GM19455 (cell line): ENCODE measurements at regions not wholly inside any gene's neighbourhood (a gene's known extent, or its start where the extent isn't known, plus 50 kb on each side); places are given as distances from the start of the nearest gene placed in this dataset.

Experiments used
- ATAC-seq: cut with Tn5 transposase; IDR thresholded peaks from one replicate; pipeline ENCODE4 v1.9.1; 2021; ENCODE audit not compliant: unreplicated experiment

DNA sequence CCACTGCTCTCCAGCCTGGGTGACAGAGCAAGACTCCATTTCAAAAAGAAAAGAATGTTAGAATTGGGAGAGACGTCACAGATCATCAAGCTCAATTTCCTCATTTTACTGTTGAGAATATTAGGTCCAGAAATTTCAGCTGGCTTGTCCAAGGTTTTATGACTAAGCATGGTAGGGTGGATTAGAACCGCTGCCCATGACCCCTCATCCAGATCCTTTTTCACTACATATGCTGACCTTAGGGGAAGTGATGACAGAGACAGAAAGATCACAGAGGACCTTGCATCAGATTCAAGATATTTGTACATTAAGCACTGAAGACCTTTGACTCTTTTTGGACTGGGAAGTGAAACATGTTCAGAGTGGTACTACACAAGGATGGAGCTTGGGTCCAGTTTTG lies 134.5 kb downstream of the ADAMTS15 start:
- ATAC-seq = no peak

- no peak for ATAC-seq
Observed at GRCh38 chr11:130583801-130584211, 135.4 kb downstream of the ADAMTS15 start.

- ATAC-seq = no peak
Observed at GRCh38 chr11:130585545-130585944, 137.1 kb downstream of the ADAMTS15 start.

GRCh38 chr11:130587658-130588057 lies 139.2 kb downstream of the ADAMTS15 start:
- ATAC-seq = no peak

- no peak for ATAC-seq
Observed at GRCh38 chr11:130588471-130588870, 140.0 kb downstream of the ADAMTS15 start.

GRCh38 chr11:130592056-130592455 lies 143.6 kb downstream of the ADAMTS15 start:
- ATAC-seq = no peak

DNA sequence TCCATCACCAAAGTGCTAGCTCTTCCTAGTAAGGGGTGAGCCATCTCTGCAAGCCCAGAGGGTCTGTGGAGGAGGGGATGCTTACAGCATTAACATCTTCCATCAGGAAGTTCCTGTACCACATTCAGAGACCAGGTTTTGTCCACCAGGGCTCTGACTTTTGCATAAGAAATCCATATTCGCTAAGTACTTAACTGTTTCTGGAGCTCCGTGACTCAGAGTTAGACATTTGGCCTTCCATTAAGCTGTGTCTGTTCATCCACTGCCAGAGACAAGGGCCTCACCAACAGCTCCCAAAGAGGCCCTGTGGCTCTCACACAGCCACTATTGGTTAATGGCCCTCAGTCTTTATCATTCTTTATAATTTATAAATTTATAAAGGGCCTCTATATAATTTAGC lies 144.6 kb downstream of the ADAMTS15 start:
- ATAC-seq = no peak

DNA sequence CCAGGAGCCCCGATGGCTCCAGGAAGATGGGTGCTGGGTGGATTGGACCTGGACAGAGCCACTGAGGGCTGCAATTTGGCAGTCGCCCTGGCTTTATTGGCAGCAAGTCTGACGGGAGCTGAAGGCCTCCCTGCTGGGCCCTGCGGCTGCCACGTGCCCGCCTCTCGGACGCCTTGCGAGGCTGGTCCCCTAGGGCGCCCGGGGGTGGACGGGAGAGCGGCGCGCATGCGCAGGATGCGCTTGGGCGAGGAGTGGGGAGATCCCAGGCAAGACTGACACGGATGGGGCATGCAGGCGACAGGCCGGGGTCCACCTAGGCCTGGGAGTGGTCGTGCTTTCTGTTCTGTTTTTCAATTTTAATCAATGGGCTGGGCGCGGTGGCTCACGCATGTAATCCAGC lies 150.0 kb downstream of the ADAMTS15 start:
- no peak for ATAC-seq

DNA sequence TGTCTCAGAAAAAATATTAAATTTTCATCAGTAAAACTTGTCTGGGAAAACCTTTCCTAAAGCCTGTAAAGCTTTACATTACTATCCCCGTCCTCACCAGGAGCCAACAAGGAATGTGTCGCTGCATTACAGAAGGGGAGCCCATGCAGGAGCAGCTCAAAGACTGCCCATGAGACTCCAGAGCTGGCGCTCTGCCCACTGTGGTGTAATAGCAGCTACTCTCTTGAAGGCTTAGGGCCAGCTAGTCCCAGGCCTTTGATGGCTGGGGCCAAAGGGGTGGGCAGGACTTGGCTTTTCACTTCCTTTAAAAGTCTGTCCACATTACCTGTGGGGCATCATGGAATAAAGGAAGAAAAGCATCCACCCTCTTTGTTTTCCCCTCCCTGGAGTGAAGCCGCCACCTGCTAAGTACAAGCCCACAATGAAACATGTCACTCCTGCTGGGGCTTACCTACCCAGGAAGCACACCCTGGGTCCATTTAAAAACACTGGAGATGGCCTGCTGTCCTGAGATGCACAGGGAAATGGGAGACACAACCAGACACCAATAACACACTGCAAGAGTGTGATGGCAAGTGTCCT lies 150.7 kb downstream of the ADAMTS15 start:
- no peak for ATAC-seq

DNA sequence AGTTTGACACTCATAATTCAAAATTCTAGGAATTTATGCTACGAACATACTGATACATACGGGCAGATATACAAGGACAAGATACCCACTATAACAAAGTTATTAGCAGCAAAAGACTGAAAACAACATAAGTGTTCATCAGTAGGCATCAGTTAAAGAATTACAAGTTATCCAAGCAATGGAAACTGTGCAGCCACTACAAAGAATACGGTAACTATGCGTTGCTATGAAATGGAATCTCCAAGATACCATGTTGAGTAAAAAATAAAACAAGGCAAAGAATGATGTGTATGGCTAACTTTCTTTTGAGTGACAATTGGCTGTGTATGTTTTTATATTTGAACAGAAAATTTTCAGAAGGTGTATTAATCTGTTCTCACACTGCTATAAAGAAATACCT lies 151.7 kb downstream of the ADAMTS15 start:
- ATAC-seq = no peak

GRCh38 chr11:130600616-130601015 lies 152.2 kb downstream of the ADAMTS15 start:
- ATAC-seq = no peak

DNA sequence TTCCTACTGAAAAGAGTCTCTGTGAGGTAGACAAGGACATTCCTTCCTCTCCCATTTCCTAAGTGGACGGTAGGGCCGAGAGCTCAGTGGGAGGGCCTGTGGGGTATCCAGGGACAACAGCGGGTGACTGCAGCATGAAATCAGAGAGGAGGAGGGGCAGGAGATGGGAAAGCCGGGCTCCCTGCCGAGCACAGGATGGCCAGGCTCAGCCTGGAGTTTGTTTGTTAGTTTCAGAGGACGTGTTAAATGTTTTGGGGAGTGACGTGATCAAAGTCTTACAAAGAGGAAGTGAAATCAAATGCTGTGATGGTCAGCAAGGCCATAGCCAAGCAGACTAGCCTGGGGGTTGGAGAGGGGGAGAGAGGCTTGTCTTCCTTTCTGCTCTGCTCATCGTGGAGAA lies 152.7 kb downstream of the ADAMTS15 start:
- ATAC-seq = no peak

DNA sequence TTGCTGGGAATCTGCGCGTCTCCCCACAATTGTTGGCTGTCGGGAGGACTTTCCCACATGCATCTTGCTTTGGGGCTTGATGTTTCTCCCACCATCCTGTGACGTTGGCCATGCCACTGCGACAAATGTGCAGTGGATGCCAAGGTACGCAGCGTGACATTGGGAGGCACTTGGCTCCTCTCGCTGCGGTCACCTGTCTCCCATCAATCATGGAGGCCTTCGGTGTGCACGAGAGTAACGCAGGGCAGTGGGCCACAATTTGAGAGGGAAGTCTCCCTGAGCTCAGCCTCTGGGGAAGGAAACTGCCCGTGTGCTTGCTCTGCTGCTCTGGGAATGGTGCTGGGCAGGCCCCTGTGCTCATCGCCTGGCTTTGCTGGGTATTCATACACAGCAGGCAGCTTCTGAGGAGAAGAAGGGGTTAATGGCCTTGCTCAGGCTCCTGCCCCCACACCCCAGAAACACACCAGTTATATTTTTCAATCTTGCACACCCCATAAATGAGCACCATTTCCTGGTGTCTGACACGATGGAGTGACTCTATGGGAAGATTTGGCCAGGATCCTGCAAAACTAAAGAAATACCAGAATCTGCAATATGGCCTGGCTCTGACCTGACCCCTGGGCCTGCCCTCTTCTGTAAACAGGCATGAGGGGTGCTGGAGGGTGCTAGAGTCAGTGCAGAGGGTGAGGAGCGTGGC lies 153.5 kb downstream of the ADAMTS15 start:
- ATAC-seq = no peak

DNA sequence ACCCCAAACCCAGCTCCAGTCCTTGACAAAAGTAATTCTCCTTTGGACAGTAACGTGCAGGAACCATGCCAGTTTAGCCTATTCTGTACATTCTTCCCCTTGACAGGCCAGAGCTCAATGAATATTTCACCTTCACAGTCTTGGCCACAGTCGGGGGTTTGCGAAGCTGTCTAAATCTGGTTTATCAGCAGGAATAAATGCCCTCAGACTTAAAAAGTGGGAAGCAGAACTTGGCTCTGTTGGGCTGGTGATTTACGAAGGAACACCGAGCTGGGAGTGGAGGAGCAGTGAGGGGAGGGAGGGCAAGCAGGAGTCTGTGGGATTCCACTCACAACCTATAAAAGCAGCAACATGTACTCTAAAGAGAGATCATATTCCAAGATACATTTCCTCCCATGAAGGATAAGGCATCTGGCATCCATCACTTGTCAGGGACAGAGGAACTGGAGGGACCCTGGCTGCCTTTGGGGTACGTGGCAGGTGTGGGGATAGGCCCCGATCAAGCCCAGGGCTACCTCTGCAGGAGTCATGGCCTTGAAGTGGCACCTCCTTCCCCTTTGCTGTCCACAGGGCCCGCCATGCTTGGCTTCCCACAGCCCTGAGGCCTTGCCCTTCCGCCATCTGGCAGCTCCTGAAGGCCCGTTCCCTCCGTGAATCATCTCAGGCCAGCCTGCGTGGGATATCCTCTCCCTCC lies 154.3 kb downstream of the ADAMTS15 start:
- ATAC-seq = no peak

DNA sequence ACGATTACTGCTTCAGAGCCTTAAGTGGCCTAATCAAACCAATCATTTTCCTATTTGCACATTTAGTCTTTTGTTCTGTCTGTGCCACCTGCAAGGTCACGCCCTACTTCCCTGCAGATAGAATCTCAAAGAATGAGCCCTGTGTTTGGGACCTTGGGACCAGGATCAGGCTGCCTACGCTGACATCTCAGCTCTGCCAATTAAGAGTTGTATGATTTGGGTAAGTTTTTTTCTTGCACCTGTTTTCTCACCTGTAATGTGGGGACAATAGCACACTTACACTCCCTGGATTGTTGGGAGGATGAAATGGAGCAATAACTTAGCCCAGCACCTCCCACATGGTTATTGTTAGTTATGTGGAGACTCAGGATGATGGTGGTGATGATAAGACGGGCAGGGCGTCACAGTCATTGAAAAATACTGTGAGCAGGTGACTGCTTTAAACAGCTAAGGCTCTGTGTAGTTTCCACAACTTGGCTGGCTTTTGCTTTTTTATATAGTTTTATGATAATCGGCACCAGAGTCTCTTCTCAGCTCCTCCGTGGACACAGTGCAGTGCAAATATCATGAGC lies 155.0 kb downstream of the ADAMTS15 start:
- ATAC-seq = no peak

- ATAC-seq = no peak
Observed at GRCh38 chr11:130604606-130605005, 156.2 kb downstream of the ADAMTS15 start.

GRCh38 chr11:130606178-130606577 lies 157.7 kb downstream of the ADAMTS15 start:
- ATAC-seq = no peak

- ATAC-seq = no peak
Observed at GRCh38 chr11:130606781-130607511, 158.5 kb downstream of the ADAMTS15 start.

DNA sequence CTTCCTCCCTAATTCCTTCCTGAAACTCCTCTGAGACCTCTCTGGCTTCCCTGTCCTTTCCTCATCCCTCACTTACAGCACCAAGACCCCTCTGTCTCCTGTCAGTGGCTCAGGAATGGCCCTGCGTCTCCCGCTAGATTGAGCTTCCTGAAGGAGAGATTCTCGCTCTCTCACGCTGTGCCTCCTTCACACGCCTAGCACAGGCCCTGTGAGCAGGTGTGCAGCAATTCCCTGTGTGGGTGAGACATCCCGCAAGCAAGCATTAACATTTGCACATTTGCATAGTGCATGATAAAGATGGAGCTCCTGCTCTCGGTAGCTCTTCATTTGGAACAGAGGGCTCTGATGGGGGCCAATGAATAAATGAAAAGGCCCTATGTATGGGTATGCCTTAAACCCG lies 159.8 kb downstream of the ADAMTS15 start:
- ATAC-seq = no peak

DNA sequence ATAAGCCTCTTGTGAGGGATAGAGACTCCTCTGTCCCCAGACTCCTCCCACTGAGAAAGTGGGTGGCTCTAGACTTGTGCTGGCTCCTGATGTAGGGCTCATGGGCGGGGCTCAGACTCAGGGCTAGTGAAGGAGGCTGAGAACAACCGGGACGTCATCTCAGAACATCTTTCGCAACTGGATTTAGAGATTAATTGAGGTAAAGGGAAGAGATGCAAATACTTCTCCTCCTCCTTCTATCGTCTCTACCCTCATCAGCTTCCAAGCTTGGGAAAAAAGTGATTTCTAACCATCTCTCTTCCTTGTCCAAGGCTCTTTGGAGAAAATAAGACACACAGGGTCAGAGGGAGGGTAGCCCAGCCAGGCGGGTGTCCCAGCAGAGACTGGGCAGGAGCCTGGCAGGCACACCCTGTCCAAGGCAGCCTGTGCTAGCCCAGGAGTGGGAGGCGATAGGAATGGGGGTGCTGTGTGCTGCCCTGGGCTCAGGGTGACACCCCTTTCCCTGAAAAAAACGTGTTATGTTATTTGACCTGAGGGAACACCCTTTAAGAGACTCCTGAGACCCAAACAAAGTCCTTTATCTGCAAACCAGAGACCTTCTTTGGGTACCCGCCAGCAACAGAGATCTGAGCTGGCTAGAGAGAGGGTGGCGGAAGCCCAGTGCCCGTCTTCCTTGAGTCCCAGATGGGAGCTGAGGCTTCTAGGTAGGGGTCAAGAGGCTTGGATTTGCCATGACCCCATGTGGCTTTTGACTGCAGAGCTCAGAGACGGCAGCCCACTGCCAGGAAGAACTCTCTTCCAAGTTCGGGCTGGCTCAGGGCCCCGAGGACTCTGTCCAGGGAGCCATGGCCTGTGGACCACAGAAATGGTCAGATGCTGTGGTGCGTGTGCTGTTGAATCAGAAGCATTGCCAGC lies 160.9 kb downstream of the ADAMTS15 start:
- ATAC-seq = no peak
